ENCODE measurements at regions not wholly inside any gene's neighbourhood (a gene's known extent, or its start where the extent isn't known, plus 50 kb on each side); places are given as distances from the start of the nearest gene placed in this dataset.

DNA sequence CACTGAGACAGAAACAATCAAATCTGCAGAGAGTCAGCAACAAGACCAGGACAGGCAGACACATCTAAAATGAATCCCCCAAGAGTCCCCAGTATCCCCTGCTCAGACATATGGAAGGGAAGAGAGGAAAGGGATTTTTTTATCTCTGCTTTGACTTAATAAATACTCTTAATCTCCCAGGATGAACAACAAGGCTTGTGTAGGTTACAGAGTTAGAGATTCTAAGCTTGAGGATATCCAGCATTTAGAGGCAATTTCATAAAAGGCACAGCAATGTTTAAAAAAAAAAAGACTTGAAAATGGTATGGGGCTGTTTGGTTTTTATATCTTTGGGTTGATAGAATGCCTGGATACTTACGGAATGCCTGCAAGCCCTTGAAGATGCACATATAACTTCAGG lies 199.9 kb downstream of the ARL4C start:
- WGBS, 2 experiments (ENCODE audit: insufficient coverage in 2 of 2), result 75 to 89% methylated on average over 1 of the region's 1 CpG
- H3K9me3 ChIP-seq (ENCODE audit: control insufficient read depth, low read length), result no peaks in the 10 kb centered on the region
- no peak overlapping the region for H3K4me3 ChIP-seq (ENCODE audit: extremely low read depth, insufficient read depth, low read length, poor library complexity, severe bottlenecking)

GRCh38 chr2:234293973-234294372 lies 202.9 kb downstream of the ARL4C start:
- 61 to 63% methylated on average over 4 of the region's 4 CpGs for WGBS, 2 experiments (ENCODE audit: insufficient coverage in 2 of 2)
- no peaks in the 10 kb centered on the region for H3K9me3 ChIP-seq (ENCODE audit: control insufficient read depth, low read length)
- no peak overlapping the region for H3K4me3 ChIP-seq (ENCODE audit: extremely low read depth, insufficient read depth, low read length, poor library complexity, severe bottlenecking)
- H3K36me3 ChIP-seq (ENCODE audit: control insufficient read depth, insufficient read depth, low read length), result no peaks in the 10 kb centered on the region
- H3K4me1 ChIP-seq (ENCODE audit: control insufficient read depth, insufficient read depth, low read length, poor library complexity, severe bottlenecking), result peaks cover 7% of the 10 kb centered on the region
- H3K27ac ChIP-seq (ENCODE audit: low read depth, low read length, severe bottlenecking), result no peak overlapping the region

More for the DNA sequence above, 199.9 kb downstream of the ARL4C start:
- Histone ChIP-seq H3K36me3 (ENCODE audit: control insufficient read depth, insufficient read depth, low read length) (no peaks in the 10 kb centered on the region), H3K27ac (ENCODE audit: low read depth, low read length, severe bottlenecking) (no peak overlapping the region), H3K4me1 (ENCODE audit: control insufficient read depth, insufficient read depth, low read length, poor library complexity, severe bottlenecking) (no peaks in the 10 kb centered on the region)

DNA sequence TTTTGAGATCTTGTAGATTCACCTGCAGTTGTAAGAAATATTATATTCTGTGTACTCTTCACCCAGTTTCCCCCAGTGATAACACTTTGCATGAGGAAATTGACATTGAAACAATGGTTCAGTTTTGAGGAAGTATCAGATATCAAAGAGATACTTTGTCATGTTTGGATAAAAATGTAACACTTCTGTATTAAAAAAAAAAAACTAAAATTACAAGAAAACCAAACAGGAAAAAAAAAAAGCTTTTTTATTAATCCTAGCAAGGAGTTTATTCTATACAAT lies 204.0 kb downstream of the ARL4C start:
- peaks cover 7% of the 10 kb centered on the region for H3K4me1 ChIP-seq (ENCODE audit: control insufficient read depth, insufficient read depth, low read length, poor library complexity, severe bottlenecking)
- H3K27ac ChIP-seq (ENCODE audit: low read depth, low read length, severe bottlenecking), result no peak overlapping the region
- H3K9me3 ChIP-seq (ENCODE audit: control insufficient read depth, low read length), result no peaks in the 10 kb centered on the region
- no peak overlapping the region for H3K4me3 ChIP-seq (ENCODE audit: extremely low read depth, insufficient read depth, low read length, poor library complexity, severe bottlenecking)
- H3K36me3 ChIP-seq (ENCODE audit: control insufficient read depth, insufficient read depth, low read length), result no peaks in the 10 kb centered on the region

- no peak overlapping the region for H3K4me3 ChIP-seq (ENCODE audit: extremely low read depth, insufficient read depth, low read length, poor library complexity, severe bottlenecking)
- peaks cover 7% of the 10 kb centered on the region for H3K4me1 ChIP-seq (ENCODE audit: control insufficient read depth, insufficient read depth, low read length, poor library complexity, severe bottlenecking)
- H3K36me3 ChIP-seq (ENCODE audit: control insufficient read depth, insufficient read depth, low read length), result no peaks in the 10 kb centered on the region
- 89 to 92% methylated on average over 6 to 7 of the region's 10 CpGs for WGBS, 2 experiments (ENCODE audit: insufficient coverage in 2 of 2)
- no peak overlapping the region for H3K27ac ChIP-seq (ENCODE audit: low read depth, low read length, severe bottlenecking)
- H3K9me3 ChIP-seq (ENCODE audit: control insufficient read depth, low read length), result no peaks in the 10 kb centered on the region
These were observed 204.5 kb downstream of the ARL4C start for GRCh38 chr2:234292205-234292961.

DNA sequence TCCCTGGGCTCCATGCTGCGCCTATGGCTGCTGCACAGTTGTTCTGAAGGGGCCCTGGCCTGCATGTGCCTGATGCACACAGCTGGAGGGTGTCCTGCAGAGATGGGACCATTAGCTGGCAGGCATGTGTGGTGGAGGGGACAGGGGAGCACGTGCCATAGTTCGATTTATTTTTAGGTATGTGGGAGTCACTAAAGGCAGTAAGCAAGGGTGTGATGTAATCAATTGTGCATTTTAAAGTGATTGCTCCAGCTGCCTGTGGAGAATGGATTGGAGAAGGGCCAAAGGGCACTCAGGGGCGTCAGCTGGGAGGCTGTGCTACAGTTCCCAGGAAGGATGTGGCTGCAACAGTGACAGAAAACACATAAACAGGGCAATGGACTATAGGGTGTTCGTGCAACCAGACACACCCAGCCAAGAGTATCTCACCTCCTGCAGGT lies 205.1 kb downstream of the ARL4C start:
- Histone ChIP-seq H3K4me1 (ENCODE audit: control insufficient read depth, insufficient read depth, low read length, poor library complexity, severe bottlenecking) (peaks cover 7% of the 10 kb centered on the region), H3K27ac (ENCODE audit: low read depth, low read length, severe bottlenecking) (no peak overlapping the region), H3K4me3 (ENCODE audit: extremely low read depth, insufficient read depth, low read length, poor library complexity, severe bottlenecking) (no peak overlapping the region), H3K9me3 (ENCODE audit: control insufficient read depth, low read length) (no peaks in the 10 kb centered on the region), H3K36me3 (ENCODE audit: control insufficient read depth, insufficient read depth, low read length) (no peaks in the 10 kb centered on the region)
- WGBS, 2 experiments (ENCODE audit: insufficient coverage in 2 of 2), result 76 to 82% methylated on average over 3 of the region's 5 CpGs

- no peak overlapping the region for H3K4me3 ChIP-seq (ENCODE audit: extremely low read depth, insufficient read depth, low read length, poor library complexity, severe bottlenecking)
- H3K27ac ChIP-seq (ENCODE audit: low read depth, low read length, severe bottlenecking), result no peak overlapping the region
- H3K4me1 ChIP-seq (ENCODE audit: control insufficient read depth, insufficient read depth, low read length, poor library complexity, severe bottlenecking), result peaks cover 7% of the 10 kb centered on the region
- H3K9me3 ChIP-seq (ENCODE audit: control insufficient read depth, low read length), result no peaks in the 10 kb centered on the region
- H3K36me3 ChIP-seq (ENCODE audit: control insufficient read depth, insufficient read depth, low read length), result no peaks in the 10 kb centered on the region
- 85 to 88% methylated on average over 6 of the region's 10 CpGs for WGBS, 2 experiments (ENCODE audit: insufficient coverage in 2 of 2)
These were observed 206.2 kb downstream of the ARL4C start for GRCh38 chr2:234290671-234291070.

DNA sequence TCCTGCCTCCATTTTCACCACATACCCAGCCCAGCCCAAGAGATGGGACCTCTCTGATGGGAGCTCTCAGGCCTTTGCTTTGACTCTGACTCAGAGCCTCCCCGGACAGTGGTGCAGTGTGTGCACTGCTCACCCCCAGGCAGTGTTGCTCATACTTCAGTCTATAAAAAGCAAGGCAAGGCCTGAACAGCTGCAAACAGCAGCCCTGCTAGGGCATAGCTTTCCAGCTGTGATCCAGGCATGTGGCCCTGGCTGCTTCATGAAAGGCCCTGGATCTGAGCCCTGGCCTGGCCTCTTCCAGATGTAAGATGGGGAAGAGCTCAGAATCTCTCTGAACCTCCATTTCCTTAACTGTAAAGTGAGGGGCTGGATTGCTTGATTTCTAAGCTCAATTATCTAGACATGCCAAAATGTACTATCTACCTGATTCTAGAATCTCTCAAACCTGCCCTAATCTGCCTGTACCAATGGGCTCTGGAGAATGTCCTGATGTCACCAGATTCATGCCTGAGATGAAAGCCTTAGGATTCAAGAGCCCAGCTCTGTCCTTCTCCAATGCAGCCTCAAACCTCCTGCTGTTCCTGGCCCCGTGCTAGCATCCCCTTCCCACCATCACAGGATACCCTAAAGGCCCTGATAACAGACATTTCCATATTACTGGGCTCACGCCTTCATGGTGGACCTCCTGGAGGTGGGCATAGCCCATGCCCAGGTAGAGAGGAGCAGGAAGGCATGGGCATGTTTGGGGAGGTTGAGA lies 206.9 kb downstream of the ARL4C start:
- H3K4me3 ChIP-seq (ENCODE audit: extremely low read depth, insufficient read depth, low read length, poor library complexity, severe bottlenecking), result no peak overlapping the region
- no peaks in the 10 kb centered on the region for H3K9me3 ChIP-seq (ENCODE audit: control insufficient read depth, low read length)
- WGBS, 2 experiments (ENCODE audit: insufficient coverage in 2 of 2), result 83 to 85% methylated on average over 2 of the region's 3 CpGs
- H3K27ac ChIP-seq (ENCODE audit: low read depth, low read length, severe bottlenecking), result no peak overlapping the region
- peaks cover 7% of the 10 kb centered on the region for H3K4me1 ChIP-seq (ENCODE audit: control insufficient read depth, insufficient read depth, low read length, poor library complexity, severe bottlenecking)
- H3K36me3 ChIP-seq (ENCODE audit: control insufficient read depth, insufficient read depth, low read length), result no peaks in the 10 kb centered on the region

- no peaks in the 10 kb centered on the region for H3K36me3 ChIP-seq (ENCODE audit: control insufficient read depth, insufficient read depth, low read length)
- WGBS, 2 experiments (ENCODE audit: insufficient coverage in 2 of 2), result 32 to 35% methylated on average over 13 of the region's 13 CpGs
- no peak overlapping the region for H3K4me3 ChIP-seq (ENCODE audit: extremely low read depth, insufficient read depth, low read length, poor library complexity, severe bottlenecking)
- H3K9me3 ChIP-seq (ENCODE audit: control insufficient read depth, low read length), result no peaks in the 10 kb centered on the region
- peaks cover 7% of the 10 kb centered on the region for H3K4me1 ChIP-seq (ENCODE audit: control insufficient read depth, insufficient read depth, low read length, poor library complexity, severe bottlenecking)
- no peak overlapping the region for H3K27ac ChIP-seq (ENCODE audit: low read depth, low read length, severe bottlenecking)
These were observed 207.9 kb downstream of the ARL4C start for GRCh38 chr2:234288974-234289455.

DNA sequence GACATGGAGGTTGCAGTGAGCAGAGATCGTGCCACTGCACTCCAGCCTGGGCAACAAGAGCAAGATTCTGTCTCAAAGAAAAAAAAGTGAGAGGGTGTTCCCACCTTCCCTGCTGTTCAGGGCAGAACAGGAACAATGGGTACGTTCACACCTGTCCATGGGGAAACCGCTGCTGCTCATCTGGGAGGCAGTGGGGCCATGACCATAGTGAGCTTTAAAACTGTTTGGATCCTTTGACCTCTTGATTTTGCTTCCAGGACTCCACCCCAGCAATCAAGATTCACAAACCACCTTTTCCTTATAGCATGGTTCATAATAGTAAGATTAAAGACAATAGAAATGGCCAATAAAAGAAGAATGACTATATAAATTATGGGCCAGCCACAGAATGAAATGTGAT lies 209.2 kb downstream of the ARL4C start:
- Histone ChIP-seq H3K4me3 (ENCODE audit: extremely low read depth, insufficient read depth, low read length, poor library complexity, severe bottlenecking) (no peak overlapping the region), H3K27ac (ENCODE audit: low read depth, low read length, severe bottlenecking) (no peak overlapping the region), H3K4me1 (ENCODE audit: control insufficient read depth, insufficient read depth, low read length, poor library complexity, severe bottlenecking) (peaks cover 7% of the 10 kb centered on the region), H3K9me3 (ENCODE audit: control insufficient read depth, low read length) (no peaks in the 10 kb centered on the region), H3K36me3 (ENCODE audit: control insufficient read depth, insufficient read depth, low read length) (no peaks in the 10 kb centered on the region)
- WGBS, 2 experiments (ENCODE audit: insufficient coverage in 2 of 2), result 67 to 78% methylated on average over 3 of the region's 3 CpGs

GRCh38 chr2:234286956-234287355 lies 209.9 kb downstream of the ARL4C start:
- Histone ChIP-seq H3K36me3 (ENCODE audit: control insufficient read depth, insufficient read depth, low read length) (no peaks in the 10 kb centered on the region), H3K9me3 (ENCODE audit: control insufficient read depth, low read length) (no peaks in the 10 kb centered on the region), H3K27ac (ENCODE audit: low read depth, low read length, severe bottlenecking) (no peak overlapping the region), H3K4me1 (ENCODE audit: control insufficient read depth, insufficient read depth, low read length, poor library complexity, severe bottlenecking) (peaks cover 7% of the 10 kb centered on the region), H3K4me3 (ENCODE audit: extremely low read depth, insufficient read depth, low read length, poor library complexity, severe bottlenecking) (no peak overlapping the region)
- WGBS, 2 experiments (ENCODE audit: insufficient coverage in 2 of 2), result 83 to 89% methylated on average over 1 to 3 of the region's 4 CpGs

- no peaks in the 10 kb centered on the region for H3K36me3 ChIP-seq (ENCODE audit: control insufficient read depth, insufficient read depth, low read length)
- WGBS, 2 experiments (ENCODE audit: insufficient coverage in 2 of 2), result 91 to 96% methylated on average over 4 to 5 of the region's 8 CpGs
- H3K9me3 ChIP-seq (ENCODE audit: control insufficient read depth, low read length), result no peaks in the 10 kb centered on the region
- no peak overlapping the region for H3K4me3 ChIP-seq (ENCODE audit: extremely low read depth, insufficient read depth, low read length, poor library complexity, severe bottlenecking)
- no peaks in the 10 kb centered on the region for H3K4me1 ChIP-seq (ENCODE audit: control insufficient read depth, insufficient read depth, low read length, poor library complexity, severe bottlenecking)
- H3K27ac ChIP-seq (ENCODE audit: low read depth, low read length, severe bottlenecking), result no peak overlapping the region
These were observed 210.7 kb downstream of the ARL4C start for GRCh38 chr2:234286118-234286598.
